ENCODE measurements at regions not wholly inside any gene's neighbourhood (a gene's known extent, or its start where the extent isn't known, plus 50 kb on each side); places are given as distances from the start of the nearest gene placed in this dataset.

GRCh38 chr13:109380457-109380856, 405.9 kb downstream of the IRS2 start:
- no peaks in the 10 kb centered on the region for H3K27me3 Mint-ChIP-seq (ENCODE audit: low read depth)
- no peak overlapping the region for H3K27ac Mint-ChIP-seq
- Histone ChIP-seq H3K4me1 (ENCODE audit: insufficient read depth, low read length) (no peaks in the 10 kb centered on the region), H2BK15ac (ENCODE audit: low read depth, low read length) (no peak overlapping the region), H3K4ac (ENCODE audit: low read depth, low read length) (no peak overlapping the region), H2BK12ac (ENCODE audit: insufficient read length, low read depth, low read length) (no peak overlapping the region), H4K8ac (replicated peaks; ENCODE audit: insufficient read length, low read depth, low read length) (no peak overlapping the region), H2BK5ac (ENCODE audit: insufficient read length, low read length) (no peak overlapping the region), H4K5ac (ENCODE audit: insufficient read length, low read depth, low read length) (no peak overlapping the region), H3K27ac (ENCODE audit: insufficient read length, low read depth, low read length) (no peak overlapping the region), H3K27me3 (ENCODE audit: insufficient read depth, low read length) (no peaks in the 10 kb centered on the region), H3K56ac (ENCODE audit: insufficient read length, low read depth, low read length) (no peak overlapping the region), H4K91ac (ENCODE audit: insufficient read length, low read depth, low read length) (no peak overlapping the region), H3K14ac (ENCODE audit: insufficient read depth, low read length) (no peak overlapping the region), H3K79me2 (ENCODE audit: insufficient read depth, low read length) (no peaks in the 10 kb centered on the region), H2AK5ac (ENCODE audit: insufficient read length, low read length) (no peak overlapping the region), H2BK20ac (ENCODE audit: low read depth, low read length, poor library complexity, severe bottlenecking) (no peak overlapping the region), H3K23me2 (ENCODE audit: insufficient read length, low read depth, low read length, poor library complexity, severe bottlenecking) (no peaks in the 10 kb centered on the region), H2BK120ac (ENCODE audit: low read depth, low read length, poor library complexity, severe bottlenecking) (no peak overlapping the region), H3K79me1 (ENCODE audit: insufficient read depth, low read depth, low read length, poor library complexity, severe bottlenecking) (no peaks in the 10 kb centered on the region), H2AFZ (ENCODE audit: low read length) (no peak overlapping the region), H3K23ac (ENCODE audit: insufficient read length, low read depth, low read length) (no peak overlapping the region), H3K18ac (ENCODE audit: insufficient read length, low read depth, low read length) (no peak overlapping the region), H3K4me2 (ENCODE audit: insufficient read depth, insufficient read length, low read length) (no peak overlapping the region), H4K20me1 (ENCODE audit: control insufficient read depth, insufficient read depth, insufficient read length) (no peaks in the 10 kb centered on the region), H3K9ac (ENCODE audit: extremely low read depth, insufficient read length, low read length) (no peak overlapping the region), H3T11ph (ENCODE audit: low read length) (no peak overlapping the region), H3K9me3 (ENCODE audit: control insufficient read depth, low read depth, low read length) (no peaks in the 10 kb centered on the region)
- no peak overlapping the region for H3K4me3 Mint-ChIP-seq
- no peak for TF ChIP-seq CTCF (conservative IDR thresholded peaks at IDR 0.05)
- H3K9me3 Mint-ChIP-seq, result no peaks in the 10 kb centered on the region
- H3K36me3 Mint-ChIP-seq (ENCODE audit: insufficient read depth in 1 of 3, low read depth in 3 of 3), result no peaks in the 10 kb centered on the region
- H3K4me1 Mint-ChIP-seq, result peaks cover 4 to 8% of the 10 kb centered on the region in 2 experiments; a peak in 2 of 4 replicates
- no CpG with 5 or more reads among the region's 7 CpGs for WGBS (ENCODE audit: extremely low coverage, insufficient read length, low lambda C conversion rate)
- DNase-seq, result no peak

Measured in H9 (cell line).